ENCODE measurements at regions not wholly inside any gene's neighbourhood (a gene's known extent, or its start where the extent isn't known, plus 50 kb on each side); places are given as distances from the start of the nearest gene placed in this dataset.

DNA sequence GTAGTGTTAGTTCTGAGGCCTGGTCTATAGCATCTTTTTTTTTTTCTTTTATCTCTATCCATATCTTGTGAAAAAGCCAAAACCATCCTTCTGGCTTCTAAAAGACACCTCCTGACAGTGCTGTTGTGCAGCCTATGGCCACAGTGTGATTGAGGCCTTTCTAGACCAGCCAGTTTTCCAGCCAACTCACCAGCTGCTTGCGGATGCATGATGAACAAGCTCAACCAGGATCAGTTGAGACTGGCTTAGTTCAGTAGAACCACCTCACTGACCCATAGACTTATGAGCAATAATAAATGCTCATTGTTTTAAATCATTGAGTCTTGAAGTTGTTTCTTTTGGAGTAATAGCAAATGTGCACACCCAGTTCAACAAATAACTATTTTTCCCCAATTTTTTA, 296.9 kb downstream of the FAM170A start:
- WGBS, 2 donors = 94 to 97% methylated on average over 1 of the region's 1 CpG
- H3K9me3 ChIP-seq = no peaks in the 10 kb centered on the region
- DNase-seq = no peak
- no peaks in the 10 kb centered on the region for H3K4me1 ChIP-seq
- TF ChIP-seq POLR2AphosphoS5 (IDR thresholded peaks at IDR 0.05) (no peak), EP300 (IDR thresholded peaks at IDR 0.05) (no peak), POLR2A (IDR thresholded peaks at IDR 0.05) (no peak)
- TF ChIP-seq, protein P1, sequence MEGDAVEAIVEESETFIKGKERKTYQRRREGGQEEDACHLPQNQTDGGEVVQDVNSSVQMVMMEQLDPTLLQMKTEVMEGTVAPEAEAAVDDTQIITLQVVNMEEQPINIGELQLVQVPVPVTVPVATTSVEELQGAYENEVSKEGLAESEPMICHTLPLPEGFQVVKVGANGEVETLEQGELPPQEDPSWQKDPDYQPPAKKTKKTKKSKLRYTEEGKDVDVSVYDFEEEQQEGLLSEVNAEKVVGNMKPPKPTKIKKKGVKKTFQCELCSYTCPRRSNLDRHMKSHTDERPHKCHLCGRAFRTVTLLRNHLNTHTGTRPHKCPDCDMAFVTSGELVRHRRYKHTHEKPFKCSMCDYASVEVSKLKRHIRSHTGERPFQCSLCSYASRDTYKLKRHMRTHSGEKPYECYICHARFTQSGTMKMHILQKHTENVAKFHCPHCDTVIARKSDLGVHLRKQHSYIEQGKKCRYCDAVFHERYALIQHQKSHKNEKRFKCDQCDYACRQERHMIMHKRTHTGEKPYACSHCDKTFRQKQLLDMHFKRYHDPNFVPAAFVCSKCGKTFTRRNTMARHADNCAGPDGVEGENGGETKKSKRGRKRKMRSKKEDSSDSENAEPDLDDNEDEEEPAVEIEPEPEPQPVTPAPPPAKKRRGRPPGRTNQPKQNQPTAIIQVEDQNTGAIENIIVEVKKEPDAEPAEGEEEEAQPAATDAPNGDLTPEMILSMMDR (IDR thresholded peaks at IDR 0.05) = no peak
- H3K4me3 ChIP-seq = no peak overlapping the region
- H3K27me3 ChIP-seq = no peaks in the 10 kb centered on the region
- no peak overlapping the region for H3K27ac ChIP-seq
- intact Hi-C loops (cut with DNase I) = no loop called here
- no peaks in the 10 kb centered on the region for H3K36me3 ChIP-seq

DNA sequence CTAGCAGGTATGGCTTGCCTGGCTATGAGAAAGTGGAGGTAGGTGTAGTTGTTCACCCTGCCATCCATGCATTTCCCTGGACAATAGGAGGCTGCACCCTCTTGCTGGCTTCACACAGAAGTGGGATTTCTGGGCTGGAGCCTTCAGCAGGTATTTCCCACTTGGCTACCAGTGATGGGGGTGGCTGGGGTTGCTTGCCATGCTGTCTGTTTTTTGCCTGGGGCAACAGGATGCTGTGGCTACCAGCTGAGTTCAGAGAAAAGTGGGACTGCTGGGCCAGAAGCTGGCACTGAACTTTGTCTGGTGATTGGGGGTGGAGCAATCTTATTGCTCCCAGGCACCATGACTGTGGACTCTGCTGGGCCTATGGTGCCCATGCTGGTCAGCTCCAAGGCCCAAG, 299.6 kb downstream of the FAM170A start:
- DNase-seq = no peak
- H3K27me3 ChIP-seq = no peaks in the 10 kb centered on the region
- no peaks in the 10 kb centered on the region for H3K9me3 ChIP-seq
- H3K4me3 ChIP-seq = no peak overlapping the region
- no peak overlapping the region for H3K27ac ChIP-seq
- intact Hi-C loops (cut with DNase I) = no loop called here
- TF ChIP-seq, protein P1 (IDR thresholded peaks at IDR 0.05) = no peak
- TF ChIP-seq EP300 (IDR thresholded peaks at IDR 0.05) = no peak
- no peaks in the 10 kb centered on the region for H3K36me3 ChIP-seq
- no peaks in the 10 kb centered on the region for H3K4me1 ChIP-seq

DNA sequence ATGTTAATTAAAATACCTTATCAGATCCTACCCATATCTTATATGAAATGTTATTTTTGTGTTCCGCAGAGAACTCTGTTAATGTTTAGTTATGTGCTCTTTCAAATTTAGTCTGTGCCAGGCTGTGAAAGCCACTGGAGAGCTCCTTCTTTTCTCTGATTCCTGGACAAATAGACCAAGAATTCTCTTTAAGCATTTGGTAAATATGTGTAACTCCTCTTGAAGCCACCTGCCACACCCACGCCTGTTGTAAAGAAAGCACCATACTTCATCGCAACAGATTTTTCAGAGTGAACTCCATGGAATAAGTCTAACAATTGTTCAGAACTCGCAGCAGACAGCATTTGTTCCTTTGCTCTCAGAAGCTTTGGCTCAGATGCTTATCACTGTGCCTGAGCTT, 301.1 kb downstream of the FAM170A start:
- Histone ChIP-seq H3K36me3 (no peaks in the 10 kb centered on the region), H3K9me3 (no peaks in the 10 kb centered on the region), H3K4me3 (no peak overlapping the region), H3K27me3 (no peaks in the 10 kb centered on the region), H3K27ac (no peak overlapping the region), H3K4me1 (no peaks in the 10 kb centered on the region)
- no peak for DNase-seq
- 58 to 76% methylated on average over 4 of the region's 4 CpGs for WGBS, 2 donors
- intact Hi-C loops (cut with DNase I) = no loop called here
- no peak for TF ChIP-seq POLR2AphosphoS5 (IDR thresholded peaks at IDR 0.05)
- no peak for TF ChIP-seq POLR2A (IDR thresholded peaks at IDR 0.05)
- TF ChIP-seq, protein P1 (IDR thresholded peaks at IDR 0.05) = no peak
- TF ChIP-seq EP300 (IDR thresholded peaks at IDR 0.05) = no peak

DNA sequence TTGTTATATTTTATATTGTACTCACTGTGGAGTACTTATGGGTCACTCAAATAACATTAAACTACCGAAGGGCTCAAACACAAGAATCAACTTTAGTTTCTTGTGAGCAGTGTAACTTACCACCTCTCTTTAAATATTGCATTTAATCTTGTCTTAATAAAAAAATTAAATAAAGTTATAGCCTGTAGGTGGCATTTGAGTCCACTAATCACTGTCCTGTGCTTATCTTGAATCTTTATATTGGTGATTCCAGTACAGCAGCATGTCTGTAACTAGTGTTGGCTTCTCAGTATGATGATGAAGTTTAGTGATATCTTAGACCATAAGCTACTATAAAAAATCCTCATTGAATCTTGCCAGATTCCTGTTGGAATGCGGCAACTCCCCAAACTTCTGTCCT, 313.8 kb downstream of the FAM170A start:
- Histone ChIP-seq H3K9me3 (peaks cover 0 to 8% (median 0%) of the 10 kb centered on the region in 4 donors), H3K27me3 (no peaks in the 10 kb centered on the region), H3K4me1 (no peaks in the 10 kb centered on the region), H3K4me3 (no peak overlapping the region), H3K36me3 (no peaks in the 10 kb centered on the region), H3K27ac (no peak overlapping the region)
- WGBS, 2 donors = 88 to 96% methylated on average over 2 of the region's 2 CpGs
- no peak for DNase-seq
- no peak for TF ChIP-seq EP300 (IDR thresholded peaks at IDR 0.05)
- no peak for TF ChIP-seq POLR2AphosphoS5 (IDR thresholded peaks at IDR 0.05)
- TF ChIP-seq, protein P1 (IDR thresholded peaks at IDR 0.05) = no peak
- intact Hi-C loops (cut with DNase I) = no loop called here

DNA sequence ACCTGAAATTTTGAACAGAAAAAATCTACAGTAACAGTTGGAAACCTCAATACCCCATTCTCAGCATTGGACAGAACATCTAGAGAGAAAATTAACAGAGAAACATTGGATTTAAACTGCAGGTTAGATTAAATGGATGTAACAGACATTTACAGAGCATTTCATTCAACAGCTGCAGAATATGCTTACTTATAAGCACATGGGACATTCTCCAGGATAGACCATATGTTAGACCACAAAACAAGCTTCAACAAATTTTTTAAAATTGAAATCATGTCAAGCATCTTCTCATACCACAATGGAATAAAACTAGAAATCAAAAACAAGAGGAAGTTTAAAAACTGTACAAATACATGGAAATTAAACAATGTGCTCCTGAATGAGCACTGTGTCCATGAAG, 316.3 kb downstream of the FAM170A start:
- Histone ChIP-seq H3K9me3 (peaks cover 0 to 2% (median 0%) of the 10 kb centered on the region in 4 donors), H3K36me3 (no peaks in the 10 kb centered on the region), H3K27ac (no peak overlapping the region), H3K27me3 (no peaks in the 10 kb centered on the region), H3K4me3 (no peak overlapping the region), H3K4me1 (no peaks in the 10 kb centered on the region)
- intact Hi-C loops (cut with DNase I) = no loop called here
- no peak for DNase-seq
- TF ChIP-seq POLR2A (IDR thresholded peaks at IDR 0.05) (no peak), EP300 (IDR thresholded peaks at IDR 0.05) (no peak), POLR2AphosphoS5 (IDR thresholded peaks at IDR 0.05) (no peak)
- TF ChIP-seq, protein P1 (IDR thresholded peaks at IDR 0.05) = no peak

Data from sigmoid colon (tissue), 6 donors.